ENCODE measurements at regions not wholly inside any gene's neighbourhood (a gene's known extent, or its start where the extent isn't known, plus 50 kb on each side); places are given as distances from the start of the nearest gene placed in this dataset.

GRCh38 chr18:22324191-22325131, 93.3 kb downstream of the CTAGE1 start:
- TF ChIP-seq RAD21 (IDR thresholded peaks at IDR 0.05): peak; percentile 37 to 58
- peak; percentile 20 for TF ChIP-seq CTCF (IDR thresholded peaks at IDR 0.05; ENCODE audit: low read depth, low read length, missing input control)
- no peak for TF ChIP-seq HNF4G (IDR thresholded peaks at IDR 0.05)
- no peak for TF ChIP-seq NR2F2 (IDR thresholded peaks at IDR 0.05)
- H3K4me1 ChIP-seq (ENCODE audit: control insufficient read depth in 4 of 4, insufficient read depth in 4 of 4, low read length in 3 of 4): peaks cover 0 to 5% (median 1%) of the 10 kb centered on the region in 4 donors
- no peaks in the 10 kb centered on the region for H3K27me3 ChIP-seq (ENCODE audit: control insufficient read depth in 4 of 4, insufficient read depth in 4 of 4, low read length in 3 of 4)
- H3K27ac ChIP-seq (ENCODE audit: low read depth in 1 of 2, low read length in 2 of 2): peak overlapping the region; percentile 17 to 19
- DNase-seq (ENCODE audit: low spot score): no peak
- no peaks in the 10 kb centered on the region for H3K9me3 ChIP-seq (ENCODE audit: control insufficient read depth in 4 of 4, low read length in 3 of 4)
- H3K4me3 ChIP-seq (ENCODE audit: low read depth in 1 of 3, low read length in 3 of 3): no peak overlapping the region
- H3K36me3 ChIP-seq (ENCODE audit: control insufficient read depth in 4 of 4, insufficient read depth in 3 of 4, low read depth in 1 of 4, low read length in 3 of 4): no peaks in the 10 kb centered on the region
- 45% methylated on average over 30 of the region's 30 CpGs for WGBS
- no peak overlapping the region for H3K9ac ChIP-seq (ENCODE audit: low read depth in 1 of 2, low read length in 2 of 2)

GRCh38 chr18:22322243-22322691, 95.4 kb downstream of the CTAGE1 start:
- Histone ChIP-seq H3K4me1 (ENCODE audit: control insufficient read depth in 4 of 4, insufficient read depth in 4 of 4, low read length in 3 of 4) (peaks cover 0 to 5% (median 1%) of the 10 kb centered on the region in 4 donors), H3K27me3 (ENCODE audit: control insufficient read depth in 4 of 4, insufficient read depth in 4 of 4, low read length in 3 of 4) (no peaks in the 10 kb centered on the region), H3K9ac (ENCODE audit: low read depth in 1 of 2, low read length in 2 of 2) (no peak overlapping the region), H3K9me3 (ENCODE audit: control insufficient read depth in 4 of 4, low read length in 3 of 4) (no peaks in the 10 kb centered on the region), H3K36me3 (ENCODE audit: control insufficient read depth in 4 of 4, insufficient read depth in 3 of 4, low read depth in 1 of 4, low read length in 3 of 4) (no peaks in the 10 kb centered on the region), H3K4me3 (ENCODE audit: low read depth in 1 of 3, low read length in 3 of 3) (no peak overlapping the region), H3K27ac (ENCODE audit: low read depth in 1 of 2, low read length in 2 of 2) (no peak overlapping the region)
- DNase-seq (ENCODE audit: low spot score): no peak
- 88% methylated on average over 7 of the region's 7 CpGs for WGBS
- TF ChIP-seq FOXA2 (IDR thresholded peaks at IDR 0.05) (no peak), HNF4A (conservative IDR thresholded peaks at IDR 0.05) (no peak), NR2F2 (IDR thresholded peaks at IDR 0.05) (peak; percentile 67), RAD21 (IDR thresholded peaks at IDR 0.05) (peak in 1 of 2 donors; percentile 18), REST (IDR thresholded peaks at IDR 0.05) (no peak), GABPA (IDR thresholded peaks at IDR 0.05 in 1 of 2, conservative IDR thresholded peaks at IDR 0.05 in 1 of 2) (no peak), JUND (IDR thresholded peaks at IDR 0.05) (no peak), CTCF (IDR thresholded peaks at IDR 0.05; ENCODE audit: low read depth, low read length, missing input control) (no peak), FOXA1 (IDR thresholded peaks at IDR 0.05) (no peak), SP1 (IDR thresholded peaks at IDR 0.05) (peak; percentile 56), RXRA (IDR thresholded peaks at IDR 0.05) (peak; percentile 65 to 68), ZBTB33 (IDR thresholded peaks at IDR 0.05) (no peak), MAX (IDR thresholded peaks at IDR 0.05) (no peak), TAF1 (conservative IDR thresholded peaks at IDR 0.05) (no peak), EGR1 (IDR thresholded peaks at IDR 0.05; ENCODE audit: low read depth in 2 of 2) (no peak)

Data from liver (tissue), 8 donors.